NCI-H146 treated with DMSO at 0.1 percent for 48 hours (cell line): ENCODE measurements at regions not wholly inside any gene's neighbourhood (a gene's known extent, or its start where the extent isn't known, plus 50 kb on each side); places are given as distances from the start of the nearest gene placed in this dataset.
"Not testable (repeated sequence)": the region's sequence is repeated elsewhere in the genome, so short reads cannot be mapped to it uniquely, and the experiment has no call there.

Experiments
- DNase-seq: peaks from one replicate; lab custom pipeline; 2025; ENCODE audit not compliant: unreplicated experiment; lab: John Stamatoyannopoulos, UW

- not testable (repeated sequence) for DNase-seq
Measured at GRCh38 chr15:44904651-44905340, 51.7 kb upstream of the TERB2 start.
